ACC112 (cell line): ENCODE measurements at regions not wholly inside any gene's neighbourhood (a gene's known extent, or its start where the extent isn't known, plus 50 kb on each side); places are given as distances from the start of the nearest gene placed in this dataset.

Experiments used
- H2AFZ ChIP-seq: fragments of 200-600 bp; sonication (generic); one replicate; pipeline ENCODE4 v1.6.0; 2017; ENCODE audit warnings: antibody characterized with exemption, low read length; ENCODE audit not compliant: unreplicated experiment
- H3K27ac ChIP-seq: fragments of 200-600 bp; sonication (generic); 2 replicates; pipeline ENCODE4 v1.5.1; 2014; ENCODE audit warnings: low read depth, mild to moderate bottlenecking, antibody characterized with exemption, low read length, moderate library complexity
- H3K27me3 ChIP-seq: fragments of 200-600 bp; sonication (generic); 2 replicates; pipeline ENCODE4 v1.6.1; 2014; ENCODE audit warnings: mild to moderate bottlenecking, antibody characterized with exemption, low read length, moderate library complexity, mixed read lengths; ENCODE audit not compliant: insufficient read depth
- H3K36me3 ChIP-seq: fragments of 200-600 bp; sonication (generic); 2 replicates; pipeline ENCODE4 v1.6.1; 2016; ENCODE audit warnings: mild to moderate bottlenecking, antibody characterized with exemption, low read length, moderate library complexity, mixed read lengths; ENCODE audit not compliant: insufficient read depth
- H3K4me1 ChIP-seq: fragments of 200-600 bp; sonication (generic); one replicate; pipeline ENCODE4 v1.6.1; 2016; ENCODE audit warnings: low read length, mixed read lengths; ENCODE audit not compliant: insufficient read depth, unreplicated experiment, control insufficient read depth
- H3K4me3 ChIP-seq: fragments of 200-600 bp; sonication (generic); 2 replicates; pipeline ENCODE4 v1.5.1; 2014; ENCODE audit warnings: mild to moderate bottlenecking, low read depth, low read length
- H3K79me2 ChIP-seq: fragments of 200-600 bp; sonication (generic); one replicate; pipeline ENCODE4 v1.6.0; 2016; ENCODE audit warnings: low read length; ENCODE audit not compliant: control insufficient read depth, unreplicated experiment, insufficient read depth

DNA sequence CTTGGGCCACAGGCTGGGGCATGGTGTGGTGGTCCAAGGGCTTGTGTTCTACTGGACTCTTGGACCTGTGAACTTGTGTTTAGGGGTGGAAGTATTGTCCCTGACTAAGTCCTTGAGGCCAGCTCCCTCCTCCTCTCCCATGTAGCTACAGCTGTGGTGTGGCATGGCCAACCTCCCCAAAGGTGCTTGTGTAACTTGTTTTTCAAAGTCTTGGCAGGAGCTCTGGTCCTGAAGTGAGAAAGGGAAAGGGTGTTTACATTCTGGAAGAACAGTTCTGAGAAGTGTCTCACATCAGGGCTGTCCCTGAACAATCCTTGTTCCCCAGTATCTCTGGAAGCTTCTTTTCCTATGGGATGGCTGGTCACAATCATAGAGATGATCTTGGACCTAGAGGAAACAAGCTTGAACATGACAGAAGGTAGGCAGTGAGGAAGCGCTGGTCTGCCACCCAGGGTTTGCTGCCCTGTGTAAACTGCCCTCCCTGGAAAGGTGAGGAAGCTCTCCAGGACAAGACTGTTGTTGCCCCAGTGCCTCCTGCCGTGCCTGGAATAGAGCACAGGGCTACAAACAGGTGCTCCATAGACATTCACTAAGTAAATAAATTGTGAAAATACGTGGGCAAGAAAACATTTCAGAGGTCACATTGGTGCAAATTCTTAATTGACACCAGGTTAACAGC lies 64.6 kb upstream of the KLF9 start:
- Histone ChIP-seq H3K27me3 (no peaks in the 10 kb centered on the region), H3K79me2 (no peaks in the 10 kb centered on the region), H3K4me3 (peak overlapping the region; percentile 34; the same call in 1 of the 2 replicates), H3K36me3 (no peaks in the 10 kb centered on the region), H3K27ac (peak overlapping the region; percentile 99), H2AFZ (no peak overlapping the region), H3K4me1 (peaks cover 57% of the 10 kb centered on the region)

DNA sequence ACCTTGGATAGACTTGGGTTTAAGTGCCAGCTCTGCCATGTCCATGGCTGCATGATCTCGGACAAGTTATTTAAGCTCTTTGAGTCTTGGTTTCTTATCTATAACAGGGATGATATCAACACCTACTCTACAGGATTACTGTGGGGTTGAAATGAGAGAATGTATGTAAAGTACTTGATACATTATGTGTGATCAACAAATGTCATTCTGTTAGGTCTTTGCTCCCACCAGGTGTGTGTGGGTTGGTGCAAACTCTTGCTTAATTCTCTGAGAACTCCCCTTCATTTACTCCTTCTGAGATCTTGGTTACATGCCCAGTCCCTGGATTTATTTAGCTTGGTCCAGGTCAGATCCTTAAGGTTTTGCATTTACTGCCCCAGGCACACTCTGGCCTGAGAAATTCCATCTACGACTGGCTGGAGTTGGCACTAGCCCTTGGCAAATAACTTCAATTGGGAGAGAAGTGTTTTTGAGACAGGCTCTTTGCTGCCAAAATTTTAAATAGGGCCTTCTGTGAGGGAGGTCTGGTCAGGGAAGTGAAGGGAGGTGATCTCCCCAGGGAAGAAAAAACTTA lies 63.5 kb upstream of the KLF9 start:
- H3K27ac ChIP-seq = peak overlapping the region; percentile 99

DNA sequence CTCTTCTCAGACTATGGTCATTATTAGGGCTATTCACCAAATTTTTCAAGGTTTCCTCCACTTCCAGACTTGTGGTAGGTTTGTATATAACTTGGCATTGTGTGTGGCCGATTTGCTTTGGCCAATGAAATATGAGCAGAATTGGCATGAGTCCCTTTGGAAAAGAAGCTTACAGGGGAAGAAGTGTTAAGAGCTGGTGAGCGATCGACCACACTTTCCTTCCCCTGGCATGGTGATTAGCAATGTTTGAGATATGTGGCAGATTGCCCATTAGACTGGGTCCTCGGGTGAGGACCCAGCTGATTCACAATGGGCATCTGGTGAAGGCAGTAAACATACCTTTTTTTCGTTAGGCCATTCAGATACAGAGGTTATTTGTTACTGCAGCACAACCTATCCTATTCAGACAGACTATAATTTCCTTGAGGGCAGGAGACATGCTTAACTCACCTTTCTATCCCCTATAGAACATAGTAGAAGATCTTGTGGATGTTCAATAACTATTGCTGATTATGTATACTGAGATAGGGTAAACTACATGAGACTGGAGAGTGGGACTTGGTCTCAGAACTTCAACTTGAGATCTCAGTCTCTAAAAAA lies 62.8 kb upstream of the KLF9 start:
- H3K36me3 ChIP-seq = no peaks in the 10 kb centered on the region
- H3K4me1 ChIP-seq = peaks cover 60% of the 10 kb centered on the region
- no peaks in the 10 kb centered on the region for H3K79me2 ChIP-seq
- H3K4me3 ChIP-seq = no peak overlapping the region
- no peaks in the 10 kb centered on the region for H3K27me3 ChIP-seq
- no peak overlapping the region for H2AFZ ChIP-seq
- H3K27ac ChIP-seq = peak overlapping the region; percentile 99

More for the DNA sequence above, 63.5 kb upstream of the KLF9 start:
- no peak overlapping the region for H3K4me3 ChIP-seq
- H3K27me3 ChIP-seq = no peaks in the 10 kb centered on the region
- H2AFZ ChIP-seq = no peak overlapping the region
- H3K79me2 ChIP-seq = no peaks in the 10 kb centered on the region
- no peaks in the 10 kb centered on the region for H3K36me3 ChIP-seq
- peaks cover 53% of the 10 kb centered on the region for H3K4me1 ChIP-seq

DNA sequence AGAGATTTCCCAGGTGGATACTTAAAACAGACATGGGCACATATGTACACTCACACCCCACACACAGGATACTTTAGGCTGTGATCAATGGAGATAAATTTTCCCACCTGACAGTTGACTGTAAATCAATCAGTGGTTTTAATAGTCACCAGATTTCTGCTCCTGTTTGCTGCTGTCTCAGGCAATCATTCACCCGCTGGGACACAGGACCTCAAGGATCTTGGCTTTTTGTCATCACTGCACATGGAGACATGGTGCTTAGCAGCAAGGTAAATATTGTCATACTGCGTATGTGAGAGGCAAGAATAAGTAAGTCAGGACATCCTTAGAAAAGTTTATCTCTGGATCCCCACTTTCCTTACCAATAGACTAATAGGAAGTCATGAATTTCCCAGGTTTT lies 60.8 kb upstream of the KLF9 start:
- no peaks in the 10 kb centered on the region for H3K27me3 ChIP-seq
- H3K36me3 ChIP-seq = no peaks in the 10 kb centered on the region
- peaks cover 60% of the 10 kb centered on the region for H3K4me1 ChIP-seq
- no peaks in the 10 kb centered on the region for H3K79me2 ChIP-seq
- H3K4me3 ChIP-seq = no peak overlapping the region
- H2AFZ ChIP-seq = no peak overlapping the region
- peak overlapping the region; percentile 66 for H3K27ac ChIP-seq

DNA sequence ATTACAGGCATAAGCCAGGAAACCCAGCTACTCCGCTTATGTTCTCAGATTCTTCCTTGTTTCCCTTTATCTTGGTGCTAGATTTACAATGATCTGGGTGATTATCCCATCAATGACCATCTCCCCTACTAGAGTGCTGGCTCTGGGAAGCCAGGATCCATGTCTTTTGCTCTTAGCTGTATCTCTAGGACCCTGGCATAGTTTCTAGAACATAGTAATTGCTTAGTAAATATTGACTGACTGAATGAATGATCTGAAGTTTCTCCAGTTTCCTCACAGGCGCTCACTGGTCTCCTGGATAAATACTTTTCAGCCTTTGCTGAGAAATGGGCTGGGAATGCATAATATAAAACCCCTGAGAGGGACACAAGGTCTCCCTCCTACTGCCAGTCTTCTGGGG lies 60.0 kb upstream of the KLF9 start:
- H3K36me3 ChIP-seq = no peaks in the 10 kb centered on the region
- H3K79me2 ChIP-seq = no peaks in the 10 kb centered on the region
- H2AFZ ChIP-seq = peak overlapping the region; percentile 36
- no peak overlapping the region for H3K4me3 ChIP-seq
- peaks cover 57% of the 10 kb centered on the region for H3K4me1 ChIP-seq
- H3K27me3 ChIP-seq = no peaks in the 10 kb centered on the region
- H3K27ac ChIP-seq = peak overlapping the region; percentile 66

DNA sequence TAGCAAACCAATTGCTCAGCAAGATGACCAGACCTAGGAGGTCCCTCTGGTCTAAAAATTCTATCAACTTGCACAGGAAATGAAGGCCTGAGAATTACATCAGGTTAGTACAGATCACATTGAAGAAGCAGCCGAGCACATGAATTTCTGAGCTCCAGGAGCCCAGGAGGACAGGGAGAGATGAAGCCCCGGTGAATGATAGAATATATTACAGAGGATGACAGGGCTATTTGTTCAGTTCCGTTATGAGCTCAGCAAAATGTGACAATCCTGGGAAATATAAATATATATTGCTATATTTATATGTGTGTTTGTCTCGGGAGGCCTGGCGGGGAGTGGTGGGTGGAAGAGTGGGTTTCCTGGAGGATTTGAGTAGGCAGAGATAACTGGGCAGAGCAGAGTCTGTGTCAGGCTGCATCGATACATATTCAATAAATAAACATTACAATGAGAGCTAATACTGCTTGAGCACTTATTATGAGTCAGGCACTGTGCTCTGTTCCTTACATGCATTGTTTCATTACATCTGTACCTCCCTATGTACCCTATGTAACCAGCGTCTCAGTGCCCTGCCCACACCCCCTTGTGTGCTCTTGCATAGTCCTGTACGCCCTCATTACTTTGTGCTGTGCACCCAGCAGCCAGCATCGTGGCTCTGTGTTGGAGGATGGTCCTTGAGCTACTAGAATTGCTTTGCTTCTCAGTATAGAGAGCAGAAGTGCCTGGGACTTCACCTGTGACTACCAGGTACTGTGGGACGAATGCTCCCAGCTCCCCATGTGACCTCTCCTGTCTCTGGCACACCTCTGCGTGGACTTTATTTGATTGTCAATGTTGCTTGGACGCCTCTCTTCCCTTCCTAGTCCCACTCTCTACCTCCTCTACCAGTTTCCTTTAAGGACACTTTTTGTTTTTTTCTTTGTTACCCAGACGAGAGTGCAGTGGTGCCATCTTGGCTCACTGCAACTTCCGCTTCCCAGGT lies 58.1 kb upstream of the KLF9 start:
- no peaks in the 10 kb centered on the region for H3K27me3 ChIP-seq
- H3K4me3 ChIP-seq = no peak overlapping the region
- H3K79me2 ChIP-seq = no peaks in the 10 kb centered on the region
- peak overlapping the region; percentile 84 for H3K27ac ChIP-seq
- H3K4me1 ChIP-seq = peaks cover 50% of the 10 kb centered on the region
- H2AFZ ChIP-seq = no peak overlapping the region
- H3K36me3 ChIP-seq = no peaks in the 10 kb centered on the region

DNA sequence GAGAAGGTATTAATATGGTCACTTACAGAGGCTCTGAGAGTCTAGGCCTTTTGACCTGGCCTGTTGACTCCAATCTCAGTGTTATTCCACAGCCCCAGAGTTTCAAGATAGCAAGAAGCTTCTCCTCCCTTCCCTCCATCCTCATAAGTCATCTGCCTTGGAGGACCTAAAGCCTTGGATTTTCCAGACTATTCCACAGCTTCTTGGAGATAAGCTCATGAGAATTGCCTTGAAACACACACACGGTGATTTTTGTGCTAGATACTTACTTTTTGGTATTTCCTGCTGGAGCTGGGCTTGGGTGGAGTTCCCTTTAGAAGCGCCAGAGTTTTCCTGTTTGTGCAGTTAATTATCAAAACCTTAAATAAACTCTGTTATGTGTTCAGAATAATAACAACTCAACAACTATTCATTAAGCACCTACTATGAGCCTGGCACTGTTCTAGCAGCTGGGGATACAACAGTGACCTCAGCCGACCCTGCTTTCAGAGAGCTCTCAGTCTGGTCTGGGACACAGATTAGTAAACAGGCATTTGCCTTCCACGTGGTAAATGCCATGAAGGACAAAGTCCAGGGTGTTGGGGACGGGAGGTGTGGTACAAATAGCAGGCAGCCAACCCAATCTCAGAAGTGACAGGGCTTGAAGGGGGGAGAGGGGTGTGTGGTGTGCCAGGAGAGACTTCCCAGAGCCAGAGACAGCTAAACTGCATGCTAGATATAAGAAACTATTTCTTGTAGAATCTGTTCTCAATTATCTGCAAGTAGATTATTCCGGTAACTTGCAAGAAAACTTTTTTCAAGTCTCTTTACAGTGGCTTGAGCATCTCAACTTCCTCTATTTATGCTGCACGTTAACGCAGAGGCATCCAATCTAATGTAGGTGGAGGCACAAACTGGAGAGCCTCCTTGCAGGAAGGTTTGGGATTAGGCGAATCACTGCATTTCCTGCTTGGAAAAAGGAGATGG lies 55.9 kb upstream of the KLF9 start:
- no peaks in the 10 kb centered on the region for H3K36me3 ChIP-seq
- no peaks in the 10 kb centered on the region for H3K27me3 ChIP-seq
- H3K27ac ChIP-seq = peak overlapping the region; percentile 54
- H3K79me2 ChIP-seq = no peaks in the 10 kb centered on the region
- H2AFZ ChIP-seq = peak overlapping the region; percentile 34
- H3K4me1 ChIP-seq = peaks cover 55% of the 10 kb centered on the region
- no peak overlapping the region for H3K4me3 ChIP-seq

DNA sequence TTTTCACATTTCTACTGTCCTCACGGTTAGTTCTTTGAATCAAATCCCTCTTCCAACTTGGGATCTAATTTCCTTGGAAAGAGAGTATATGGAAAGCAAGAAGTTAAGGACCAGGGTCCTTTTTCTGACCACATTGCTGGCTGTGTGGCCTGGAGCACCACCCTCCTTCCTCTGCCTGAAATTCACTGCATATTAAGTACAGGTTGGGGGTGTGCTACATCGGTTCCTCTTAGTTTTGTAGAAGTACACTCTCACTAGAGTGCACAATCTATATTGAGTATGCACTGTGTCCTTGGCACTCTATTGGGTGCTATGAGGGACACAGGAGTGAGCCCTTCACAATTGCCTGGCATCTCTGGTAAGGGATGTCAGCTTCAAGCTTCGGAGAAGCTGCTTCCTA lies 53.8 kb upstream of the KLF9 start:
- Histone ChIP-seq H2AFZ (no peak overlapping the region), H3K27ac (peak overlapping the region; percentile 19; the same call in 1 of the 2 replicates), H3K4me1 (peaks cover 52% of the 10 kb centered on the region), H3K4me3 (no peak overlapping the region), H3K79me2 (no peaks in the 10 kb centered on the region), H3K36me3 (no peaks in the 10 kb centered on the region), H3K27me3 (no peaks in the 10 kb centered on the region)

DNA sequence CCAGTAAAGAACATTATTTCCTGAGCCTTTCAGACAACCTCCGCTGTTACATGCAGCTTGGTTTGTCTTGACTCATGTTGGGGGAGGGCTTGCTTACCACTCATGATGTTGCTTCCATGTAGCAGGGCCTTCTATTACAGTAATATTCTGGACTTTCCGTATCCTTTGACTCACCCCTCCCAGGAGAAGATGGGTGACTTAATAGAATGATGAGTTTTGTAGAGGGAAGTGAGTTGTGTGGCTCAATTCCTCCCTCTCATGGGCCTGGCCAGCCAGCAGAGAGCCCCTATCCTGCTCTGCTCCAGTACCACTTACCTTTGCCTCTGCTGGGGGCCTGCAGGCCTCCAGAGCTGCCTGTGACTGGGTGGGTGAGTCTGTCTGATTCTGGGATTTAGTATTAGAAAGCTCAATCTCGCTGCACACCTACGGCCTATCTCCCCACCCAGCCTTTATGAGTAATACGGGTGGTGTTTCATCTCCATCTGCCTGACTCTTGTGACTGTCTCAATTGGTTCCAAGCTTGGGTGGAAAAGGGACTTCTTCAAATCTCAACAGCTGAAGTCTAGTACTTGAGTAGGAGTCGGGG lies 52.6 kb upstream of the KLF9 start:
- no peaks in the 10 kb centered on the region for H3K36me3 ChIP-seq
- H3K27me3 ChIP-seq = no peaks in the 10 kb centered on the region
- H2AFZ ChIP-seq = peak overlapping the region; percentile 49
- H3K4me3 ChIP-seq = no peak overlapping the region
- no peaks in the 10 kb centered on the region for H3K79me2 ChIP-seq
- H3K27ac ChIP-seq = peak overlapping the region; percentile 83
- H3K4me1 ChIP-seq = peaks cover 47% of the 10 kb centered on the region
